ENCODE measurements at regions not wholly inside any gene's neighbourhood (a gene's known extent, or its start where the extent isn't known, plus 50 kb on each side); places are given as distances from the start of the nearest gene placed in this dataset.

DNA sequence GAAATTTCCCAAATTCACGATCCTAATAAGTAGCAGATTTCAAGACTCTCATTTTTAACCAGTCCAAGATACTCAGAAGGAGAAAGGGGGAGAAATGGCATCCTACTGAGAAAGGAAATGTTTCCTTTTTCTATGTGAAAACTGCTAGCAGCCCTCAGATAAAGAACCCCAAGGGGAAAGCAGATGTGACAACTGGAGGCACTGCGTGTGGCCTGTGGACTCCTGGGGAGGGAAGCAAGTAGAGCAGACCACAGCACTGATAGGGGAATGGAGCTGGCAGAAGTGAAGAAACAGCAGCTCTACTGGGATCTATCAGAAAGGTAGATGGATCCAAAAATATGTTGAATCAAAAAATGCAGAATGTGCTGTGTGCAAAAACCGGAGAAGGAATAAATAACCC is 239.7 kb upstream of the API5 start:
- Histone ChIP-seq H3K27me3 (ENCODE audit: insufficient read depth, poor library complexity, severe bottlenecking) (peaks cover 3% of the 10 kb centered on the region), H3K4me3 (replicated peaks; ENCODE audit: insufficient read depth, low read length) (no peak overlapping the region), H3K27ac (replicated peaks) (no peak overlapping the region)
- no peak for DNase-seq (ENCODE audit: low read depth in 1 of 2, low spot score in 1 of 2)
- TF ChIP-seq, protein P1, sequence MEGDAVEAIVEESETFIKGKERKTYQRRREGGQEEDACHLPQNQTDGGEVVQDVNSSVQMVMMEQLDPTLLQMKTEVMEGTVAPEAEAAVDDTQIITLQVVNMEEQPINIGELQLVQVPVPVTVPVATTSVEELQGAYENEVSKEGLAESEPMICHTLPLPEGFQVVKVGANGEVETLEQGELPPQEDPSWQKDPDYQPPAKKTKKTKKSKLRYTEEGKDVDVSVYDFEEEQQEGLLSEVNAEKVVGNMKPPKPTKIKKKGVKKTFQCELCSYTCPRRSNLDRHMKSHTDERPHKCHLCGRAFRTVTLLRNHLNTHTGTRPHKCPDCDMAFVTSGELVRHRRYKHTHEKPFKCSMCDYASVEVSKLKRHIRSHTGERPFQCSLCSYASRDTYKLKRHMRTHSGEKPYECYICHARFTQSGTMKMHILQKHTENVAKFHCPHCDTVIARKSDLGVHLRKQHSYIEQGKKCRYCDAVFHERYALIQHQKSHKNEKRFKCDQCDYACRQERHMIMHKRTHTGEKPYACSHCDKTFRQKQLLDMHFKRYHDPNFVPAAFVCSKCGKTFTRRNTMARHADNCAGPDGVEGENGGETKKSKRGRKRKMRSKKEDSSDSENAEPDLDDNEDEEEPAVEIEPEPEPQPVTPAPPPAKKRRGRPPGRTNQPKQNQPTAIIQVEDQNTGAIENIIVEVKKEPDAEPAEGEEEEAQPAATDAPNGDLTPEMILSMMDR (IDR thresholded peaks at IDR 0.05; ENCODE audit: insufficient read depth, low read length), result no peak
- TF ChIP-seq REST (IDR thresholded peaks at IDR 0.05; ENCODE audit: insufficient replicate concordance, low read depth) (no peak), SPI1 (IDR thresholded peaks at IDR 0.05; ENCODE audit: borderline replicate concordance, low read depth) (no peak)

GRCh38 chr11:43072911-43073310 is 238.9 kb upstream of the API5 start:
- no peak overlapping the region for H3K27ac ChIP-seq (replicated peaks)
- H3K27me3 ChIP-seq (ENCODE audit: insufficient read depth, poor library complexity, severe bottlenecking), result peaks cover 3% of the 10 kb centered on the region
- H3K4me3 ChIP-seq (replicated peaks; ENCODE audit: insufficient read depth, low read length), result no peak overlapping the region
- DNase-seq (ENCODE audit: low read depth in 1 of 2, low spot score in 1 of 2), result no peak
- TF ChIP-seq SPI1 (IDR thresholded peaks at IDR 0.05; ENCODE audit: borderline replicate concordance, low read depth) (no peak), GABPA (IDR thresholded peaks at IDR 0.05; ENCODE audit: low read depth) (no peak), POLR2AphosphoS5 (IDR thresholded peaks at IDR 0.05; ENCODE audit: low read depth) (no peak), REST (IDR thresholded peaks at IDR 0.05; ENCODE audit: insufficient replicate concordance, low read depth) (no peak)
- TF ChIP-seq, protein P1 (IDR thresholded peaks at IDR 0.05; ENCODE audit: insufficient read depth, low read length), result no peak

DNA sequence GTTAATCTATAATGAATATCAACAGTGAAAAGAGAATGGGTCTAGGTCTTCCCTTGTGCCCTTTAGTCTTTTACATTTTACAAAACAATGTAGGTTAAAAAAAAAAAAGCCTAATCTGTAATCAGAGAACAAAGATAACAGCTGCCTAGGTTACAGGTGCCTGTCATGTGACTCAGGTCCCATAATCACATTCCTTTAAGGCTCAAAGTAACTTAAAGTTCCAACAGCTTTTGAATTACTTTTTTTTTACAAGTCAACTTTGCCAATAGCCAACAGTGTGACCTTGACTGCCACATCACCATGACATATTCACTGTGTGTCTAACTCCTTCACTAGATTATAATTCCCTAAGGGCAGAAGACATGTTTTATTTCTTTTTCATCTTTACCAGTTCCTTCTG is 237.0 kb upstream of the API5 start:
- TF ChIP-seq POLR2AphosphoS5 (IDR thresholded peaks at IDR 0.05; ENCODE audit: low read depth) (no peak), GABPA (IDR thresholded peaks at IDR 0.05; ENCODE audit: low read depth) (no peak), SPI1 (IDR thresholded peaks at IDR 0.05; ENCODE audit: borderline replicate concordance, low read depth) (no peak), REST (IDR thresholded peaks at IDR 0.05; ENCODE audit: insufficient replicate concordance, low read depth) (no peak)
- TF ChIP-seq, protein P1 (IDR thresholded peaks at IDR 0.05; ENCODE audit: insufficient read depth, low read length), result no peak
- no peak overlapping the region for H3K27ac ChIP-seq (replicated peaks)
- DNase-seq (ENCODE audit: low read depth in 1 of 2, low spot score in 1 of 2), result no peak
- no peak overlapping the region for H3K4me3 ChIP-seq (replicated peaks; ENCODE audit: insufficient read depth, low read length)
- peaks cover 3% of the 10 kb centered on the region for H3K27me3 ChIP-seq (ENCODE audit: insufficient read depth, poor library complexity, severe bottlenecking)
